ENCODE measurements at regions not wholly inside any gene's neighbourhood (a gene's known extent, or its start where the extent isn't known, plus 50 kb on each side); places are given as distances from the start of the nearest gene placed in this dataset.

- WGBS (ENCODE audit: insufficient coverage, insufficient replicate concordance, low lambda C conversion rate, missing lambda C conversion rate): 77% methylated on average over 8 of the region's 8 CpGs
- H3K9me3 ChIP-seq (replicated peaks; ENCODE audit: control insufficient read depth, insufficient read depth, low read length): no peaks in the 10 kb centered on the region
- H2AFZ ChIP-seq (ENCODE audit: control insufficient read depth, low read depth, low read length): no peak overlapping the region
- intact Hi-C loops (cut with micrococcal nuclease; ENCODE audit: unreplicated experiment) (no loop called here), in situ Hi-C loops (cut with MboI) (no loop called here)
- ATAC-seq (no peak), FAIRE-seq (no peak), DNase-seq (ENCODE audit: low read depth, low spot score) (no peak)
- BruUV-seq (replicated peaks): no TSS peak
- no peaks in the 10 kb centered on the region for H3K4me1 ChIP-seq (ENCODE audit: control insufficient read depth, insufficient read depth, low read length)
- H3K27me3 ChIP-seq (replicated peaks in 1 of 2; ENCODE audit: control insufficient read depth in 2 of 2, insufficient read depth in 2 of 2, low read length in 1 of 2): no peaks in the 10 kb centered on the region; a peak in 1 of 4 replicates
- no peak overlapping the region for H3K9ac ChIP-seq (ENCODE audit: control insufficient read depth, insufficient read depth, low read length)
- no peak overlapping the region for H3K4me3 ChIP-seq
- no peak for TF ChIP-seq SMC3 (IDR thresholded peaks at IDR 0.05; ENCODE audit: borderline replicate concordance, low read length)
- no peak for TF ChIP-seq CUX1 (IDR thresholded peaks at IDR 0.05; ENCODE audit: insufficient replicate concordance, low read depth, low read length)
- no peak for TF ChIP-seq ZNF207 (IDR thresholded peaks at IDR 0.05; ENCODE audit: borderline replicate concordance)
- no peak for TF ChIP-seq ZNF274 (IDR thresholded peaks at IDR 0.05; ENCODE audit: insufficient read depth, insufficient read length)
- TF ChIP-seq ETV6 (conservative IDR thresholded peaks at IDR 0.05 in 1 of 2, IDR thresholded peaks at IDR 0.05 in 1 of 2; ENCODE audit: borderline replicate concordance in 1 of 2, low read depth in 1 of 2): no peak
- no peak for TF ChIP-seq ZNF622 (IDR thresholded peaks at IDR 0.05)
- ChIA-PET CTCF (no interaction called here), RAD21 (ENCODE audit: unreplicated experiment) (no interaction called here), POLR2A (no interaction called here), SMC1A (ENCODE audit: uncharacterized antibody, unreplicated experiment) (interaction anchor here (0.7 kb wide), 1 partner anchor 224 kb away, joined by 3 read pairs; no protein-coding TSS in a partner anchor)
- no peak overlapping the region for H3K27ac ChIP-seq (ENCODE audit: control insufficient read depth, insufficient read depth)
- no peak overlapping the region for H3K4me2 ChIP-seq (ENCODE audit: control insufficient read depth, insufficient read depth)
- H3K79me2 ChIP-seq (ENCODE audit: control insufficient read depth, insufficient read depth, low read length): no peaks in the 10 kb centered on the region
- H4K20me1 ChIP-seq (ENCODE audit: control insufficient read depth, insufficient read depth): no peaks in the 10 kb centered on the region
- no peaks in the 10 kb centered on the region for H3K36me3 ChIP-seq (ENCODE audit: control insufficient read depth in 2 of 2, insufficient read depth in 2 of 2, low read length in 1 of 2)
Measured at GRCh38 chr3:66609660-66610561, 109.1 kb upstream of the LRIG1 start.

All from GM12878 (cell line).